ENCODE measurements at regions not wholly inside any gene's neighbourhood (a gene's known extent, or its start where the extent isn't known, plus 50 kb on each side); places are given as distances from the start of the nearest gene placed in this dataset.

DNA sequence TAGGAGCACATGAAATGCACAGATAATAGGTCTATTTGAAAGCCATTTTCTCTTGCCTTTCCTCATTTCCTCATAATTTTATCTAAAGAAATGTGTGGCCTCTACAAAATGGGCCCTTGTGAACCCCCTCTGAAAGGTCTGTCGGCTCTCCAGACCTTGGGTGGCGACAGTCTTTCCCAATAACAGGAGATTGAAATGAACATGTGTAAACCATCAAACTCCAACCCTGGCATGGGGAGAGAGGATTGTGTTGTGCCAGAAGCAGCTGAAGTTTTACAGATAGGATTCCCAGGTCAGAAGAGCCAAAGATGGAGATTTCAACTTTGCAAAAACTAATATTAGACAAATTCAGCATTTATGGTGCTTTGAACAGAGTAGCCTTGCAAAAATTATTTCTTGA, 277.1 kb upstream of the ECI2 start:
- in situ Hi-C loops (cut with MboI) (no loop called here), intact Hi-C loops (cut with micrococcal nuclease) (no loop called here)
- ATAC-seq (no peak), FAIRE-seq (no peak), DNase-seq (ENCODE audit: extremely low read depth in 1 of 4, low spot score in 3 of 4) (no peak)
- Histone ChIP-seq H3K9me3 (replicated peaks; ENCODE audit: control insufficient read depth, insufficient read depth, low read depth, low read length) (no peaks in the 10 kb centered on the region), H4K20me1 (replicated peaks; ENCODE audit: control insufficient read depth, insufficient read depth, low read length) (no peaks in the 10 kb centered on the region), H3K4me2 (ENCODE audit: insufficient read depth, low read length) (no peak overlapping the region), H3K4me3 (no peak overlapping the region), H2AFZ (ENCODE audit: low read depth, low read length) (no peak overlapping the region), H3K4me1 (replicated peaks in 1 of 2; ENCODE audit: control insufficient read depth in 2 of 2, insufficient read depth in 2 of 2, low read length in 2 of 2) (no peaks in the 10 kb centered on the region), H3K9ac (ENCODE audit: insufficient read depth in 1 of 2, low read depth in 2 of 2, low read length in 2 of 2) (no peak overlapping the region), H3K27me3 (ENCODE audit: control insufficient read depth in 2 of 2, insufficient read depth in 2 of 2, low read length in 2 of 2) (no peaks in the 10 kb centered on the region), H3K27ac (ENCODE audit: extremely low read depth, low read depth, low read length) (no peak overlapping the region), H3K36me3 (ENCODE audit: control insufficient read depth, insufficient read depth, low read length) (no peaks in the 10 kb centered on the region), H3K9me1 (ENCODE audit: control insufficient read depth, insufficient read depth, low read length) (no peaks in the 10 kb centered on the region), H3K79me2 (ENCODE audit: control insufficient read depth, insufficient read depth, low read length) (no peaks in the 10 kb centered on the region)
- TF ChIP-seq HDAC8 (tag; IDR thresholded peaks at IDR 0.05), result no peak
- 18% methylated on average over 2 of the region's 2 CpGs for WGBS (ENCODE audit: insufficient coverage, low coverage, missing lambda C conversion rate)
- ChIA-PET POLR2A (interaction anchor here (0.5 to 0.6 kb wide), 2 partner anchors 12 to 79 kb away, joined by 3 read pairs; no protein-coding TSS in a partner anchor), CTCF (ENCODE audit: low intra/inter-chr PET ratio) (no interaction called here)
- no TSS peak for BruUV-seq (replicated peaks)

DNA sequence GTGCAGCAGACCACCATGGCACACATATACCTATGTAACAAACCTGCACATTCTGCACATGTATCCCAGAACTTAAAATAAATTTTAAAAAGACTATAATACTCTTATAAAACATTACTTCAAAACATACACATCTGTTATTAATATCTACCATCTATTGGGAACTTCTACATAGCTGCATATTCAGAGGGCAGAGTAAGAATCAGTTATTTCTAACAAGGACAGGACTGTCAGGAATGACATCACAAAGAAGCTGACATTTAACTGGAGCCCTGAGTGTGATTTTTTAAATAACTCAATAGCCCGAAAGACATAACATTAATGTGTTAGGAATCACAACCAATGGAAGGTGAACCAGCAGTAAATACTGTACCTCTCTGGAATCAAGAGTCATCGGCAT, 276.7 kb upstream of the ECI2 start:
- H3K4me2 ChIP-seq (ENCODE audit: insufficient read depth, low read length), result no peak overlapping the region
- no peak overlapping the region for H3K27ac ChIP-seq (ENCODE audit: extremely low read depth, low read depth, low read length)
- H3K4me1 ChIP-seq (replicated peaks in 1 of 2; ENCODE audit: control insufficient read depth in 2 of 2, insufficient read depth in 2 of 2, low read length in 2 of 2), result no peaks in the 10 kb centered on the region
- no peaks in the 10 kb centered on the region for H3K79me2 ChIP-seq (ENCODE audit: control insufficient read depth, insufficient read depth, low read length)
- H3K36me3 ChIP-seq (ENCODE audit: control insufficient read depth, insufficient read depth, low read length), result no peaks in the 10 kb centered on the region
- intact Hi-C loops (cut with micrococcal nuclease), result no loop called here
- ChIA-PET POLR2A (interaction anchor here (0.6 kb wide), 2 partner anchors 12 to 37 kb away, joined by 3 read pairs; no protein-coding TSS in a partner anchor), CTCF (ENCODE audit: low intra/inter-chr PET ratio) (no interaction called here)
- no peaks in the 10 kb centered on the region for H3K9me1 ChIP-seq (ENCODE audit: control insufficient read depth, insufficient read depth, low read length)
- no peaks in the 10 kb centered on the region for H4K20me1 ChIP-seq (replicated peaks; ENCODE audit: control insufficient read depth, insufficient read depth, low read length)
- no peak overlapping the region for H3K4me3 ChIP-seq
- 2% methylated on average over 2 of the region's 2 CpGs for WGBS (ENCODE audit: insufficient coverage, low coverage, missing lambda C conversion rate)
- in situ Hi-C loops (cut with MboI), result no loop called here
- no peak overlapping the region for H3K9ac ChIP-seq (ENCODE audit: insufficient read depth in 1 of 2, low read depth in 2 of 2, low read length in 2 of 2)
- no peak overlapping the region for H2AFZ ChIP-seq (ENCODE audit: low read depth, low read length)
- H3K27me3 ChIP-seq (ENCODE audit: control insufficient read depth in 2 of 2, insufficient read depth in 2 of 2, low read length in 2 of 2), result no peaks in the 10 kb centered on the region
- H3K9me3 ChIP-seq (replicated peaks; ENCODE audit: control insufficient read depth, insufficient read depth, low read depth, low read length), result no peaks in the 10 kb centered on the region
- no peak for TF ChIP-seq NR4A1 (CRISPR knock-in tag; IDR thresholded peaks at IDR 0.05)
- no peak for TF ChIP-seq NR4A1 (tag; IDR thresholded peaks at IDR 0.05)
- no peak for TF ChIP-seq BRF1 (IDR thresholded peaks at IDR 0.05; ENCODE audit: borderline replicate concordance, extremely low read depth, insufficient read length)
- no peak for TF ChIP-seq JUND (IDR thresholded peaks at IDR 0.05; ENCODE audit: borderline replicate concordance, low read depth, low read length)
- TF ChIP-seq JUND (tag; IDR thresholded peaks at IDR 0.05; ENCODE audit: borderline replicate concordance, low read depth, low read length), result no peak
- TF ChIP-seq, protein P1, sequence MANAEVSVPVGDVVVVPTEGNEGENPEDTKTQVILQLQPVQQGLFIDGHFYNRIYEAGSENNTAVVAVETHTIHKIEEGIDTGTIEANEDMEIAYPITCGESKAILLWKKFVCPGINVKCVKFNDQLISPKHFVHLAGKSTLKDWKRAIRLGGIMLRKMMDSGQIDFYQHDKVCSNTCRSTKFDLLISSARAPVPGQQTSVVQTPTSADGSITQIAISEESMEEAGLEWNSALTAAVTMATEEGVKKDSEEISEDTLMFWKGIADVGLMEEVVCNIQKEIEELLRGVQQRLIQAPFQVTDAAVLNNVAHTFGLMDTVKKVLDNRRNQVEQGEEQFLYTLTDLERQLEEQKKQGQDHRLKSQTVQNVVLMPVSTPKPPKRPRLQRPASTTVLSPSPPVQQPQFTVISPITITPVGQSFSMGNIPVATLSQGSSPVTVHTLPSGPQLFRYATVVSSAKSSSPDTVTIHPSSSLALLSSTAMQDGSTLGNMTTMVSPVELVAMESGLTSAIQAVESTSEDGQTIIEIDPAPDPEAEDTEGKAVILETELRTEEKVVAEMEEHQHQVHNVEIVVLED (CRISPR knock-in tag; IDR thresholded peaks at IDR 0.05), result no peak
- TF ChIP-seq, protein P2, sequence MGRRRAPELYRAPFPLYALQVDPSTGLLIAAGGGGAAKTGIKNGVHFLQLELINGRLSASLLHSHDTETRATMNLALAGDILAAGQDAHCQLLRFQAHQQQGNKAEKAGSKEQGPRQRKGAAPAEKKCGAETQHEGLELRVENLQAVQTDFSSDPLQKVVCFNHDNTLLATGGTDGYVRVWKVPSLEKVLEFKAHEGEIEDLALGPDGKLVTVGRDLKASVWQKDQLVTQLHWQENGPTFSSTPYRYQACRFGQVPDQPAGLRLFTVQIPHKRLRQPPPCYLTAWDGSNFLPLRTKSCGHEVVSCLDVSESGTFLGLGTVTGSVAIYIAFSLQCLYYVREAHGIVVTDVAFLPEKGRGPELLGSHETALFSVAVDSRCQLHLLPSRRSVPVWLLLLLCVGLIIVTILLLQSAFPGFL (CRISPR knock-in tag; IDR thresholded peaks at IDR 0.05), result no peak
- TF ChIP-seq, protein P3, sequence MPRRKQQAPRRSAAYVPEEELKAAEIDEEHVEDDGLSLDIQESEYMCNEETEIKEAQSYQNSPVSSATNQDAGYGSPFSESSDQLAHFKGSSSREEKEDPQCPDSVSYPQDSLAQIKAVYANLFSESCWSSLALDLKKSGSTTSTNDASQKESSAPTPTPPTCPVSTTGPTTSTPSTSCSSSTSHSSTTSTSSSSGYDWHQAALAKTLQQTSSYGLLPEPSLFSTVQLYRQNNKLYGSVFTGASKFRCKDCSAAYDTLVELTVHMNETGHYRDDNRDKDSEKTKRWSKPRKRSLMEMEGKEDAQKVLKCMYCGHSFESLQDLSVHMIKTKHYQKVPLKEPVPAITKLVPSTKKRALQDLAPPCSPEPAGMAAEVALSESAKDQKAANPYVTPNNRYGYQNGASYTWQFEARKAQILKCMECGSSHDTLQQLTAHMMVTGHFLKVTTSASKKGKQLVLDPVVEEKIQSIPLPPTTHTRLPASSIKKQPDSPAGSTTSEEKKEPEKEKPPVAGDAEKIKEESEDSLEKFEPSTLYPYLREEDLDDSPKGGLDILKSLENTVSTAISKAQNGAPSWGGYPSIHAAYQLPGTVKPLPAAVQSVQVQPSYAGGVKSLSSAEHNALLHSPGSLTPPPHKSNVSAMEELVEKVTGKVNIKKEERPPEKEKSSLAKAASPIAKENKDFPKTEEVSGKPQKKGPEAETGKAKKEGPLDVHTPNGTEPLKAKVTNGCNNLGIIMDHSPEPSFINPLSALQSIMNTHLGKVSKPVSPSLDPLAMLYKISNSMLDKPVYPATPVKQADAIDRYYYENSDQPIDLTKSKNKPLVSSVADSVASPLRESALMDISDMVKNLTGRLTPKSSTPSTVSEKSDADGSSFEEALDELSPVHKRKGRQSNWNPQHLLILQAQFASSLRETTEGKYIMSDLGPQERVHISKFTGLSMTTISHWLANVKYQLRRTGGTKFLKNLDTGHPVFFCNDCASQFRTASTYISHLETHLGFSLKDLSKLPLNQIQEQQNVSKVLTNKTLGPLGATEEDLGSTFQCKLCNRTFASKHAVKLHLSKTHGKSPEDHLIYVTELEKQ (CRISPR knock-in tag; IDR thresholded peaks at IDR 0.05), result no peak
- no peak for TF ChIP-seq SMARCE1 (IDR thresholded peaks at IDR 0.05)
- no peak for ATAC-seq
- BruUV-seq (replicated peaks), result no TSS peak
- DNase-seq (ENCODE audit: extremely low read depth in 1 of 4, low spot score in 3 of 4), result no peak
- FAIRE-seq, result no peak

All from K562 (cell line).